ENCODE measurements at regions not wholly inside any gene's neighbourhood (a gene's known extent, or its start where the extent isn't known, plus 50 kb on each side); places are given as distances from the start of the nearest gene placed in this dataset.
"Not testable (repeated sequence)": the region's sequence is repeated elsewhere in the genome, so short reads cannot be mapped to it uniquely, and the experiment has no call there.

GRCh38 chr14:106026026-106026425, 499.6 kb downstream of the TMEM121 start:
- no peak for DNase-seq (ENCODE audit: low read depth)
- no peak for TF ChIP-seq CTCF (IDR thresholded peaks at IDR 0.05; ENCODE audit: insufficient read depth, low read length)
- no peak overlapping the region for H3K4me3 ChIP-seq (ENCODE audit: low read depth, low read length)

GRCh38 chr14:106027759-106028158, 501.4 kb downstream of the TMEM121 start:
- not testable (repeated sequence) for DNase-seq (ENCODE audit: low read depth); H3K4me3 ChIP-seq (ENCODE audit: low read depth, low read length)

- H3K4me3 ChIP-seq (ENCODE audit: low read depth, low read length): no peak overlapping the region
- TF ChIP-seq CTCF (IDR thresholded peaks at IDR 0.05; ENCODE audit: insufficient read depth, low read length): no peak
- no peak for DNase-seq (ENCODE audit: low read depth)
Measured at GRCh38 chr14:106029959-106030358, 503.6 kb downstream of the TMEM121 start.

GRCh38 chr14:106037380-106037779, 511.0 kb downstream of the TMEM121 start:
- no peak for TF ChIP-seq CTCF (IDR thresholded peaks at IDR 0.05; ENCODE audit: insufficient read depth, low read length)
- no peak overlapping the region for H3K4me3 ChIP-seq (ENCODE audit: low read depth, low read length)
- no peak for DNase-seq (ENCODE audit: low read depth)

- DNase-seq (ENCODE audit: low read depth): no peak
- no peak for TF ChIP-seq CTCF (IDR thresholded peaks at IDR 0.05; ENCODE audit: insufficient read depth, low read length)
Measured at GRCh38 chr14:106038263-106038662, 511.9 kb downstream of the TMEM121 start.

GRCh38 chr14:106039400-106039799, 513.0 kb downstream of the TMEM121 start:
- TF ChIP-seq CTCF (IDR thresholded peaks at IDR 0.05; ENCODE audit: insufficient read depth, low read length): no peak
- H3K4me3 ChIP-seq (ENCODE audit: low read depth, low read length): no peak overlapping the region

More at GRCh38 chr14:106038263-106038662, 511.9 kb downstream of the TMEM121 start:
- no peak overlapping the region for H3K4me3 ChIP-seq (ENCODE audit: low read depth, low read length)

GRCh38 chr14:106044515-106044914, 518.1 kb downstream of the TMEM121 start:
- no peak for TF ChIP-seq CTCF (IDR thresholded peaks at IDR 0.05; ENCODE audit: insufficient read depth, low read length)
- H3K4me3 ChIP-seq (ENCODE audit: low read depth, low read length): no peak overlapping the region
- DNase-seq (ENCODE audit: low read depth): no peak

More at GRCh38 chr14:106039400-106039799, 513.0 kb downstream of the TMEM121 start:
- no peak for DNase-seq (ENCODE audit: low read depth)
